SK-N-MC (cell line): ENCODE measurements at regions not wholly inside any gene's neighbourhood (a gene's known extent, or its start where the extent isn't known, plus 50 kb on each side); places are given as distances from the start of the nearest gene placed in this dataset.

ENCODE experiments used
- EZH2 ChIP-seq: fragments of 200-600 bp; sonication (generic); IDR thresholded peaks from one replicate; pipeline ENCODE4 v1.6.1; 2017; ENCODE audit warnings: antibody characterized with exemption
- FOXP2 ChIP-seq: optimal IDR thresholded peaks from 2 replicates; pipeline ENCODE3; 2011; ENCODE audit warnings: mild to moderate bottlenecking, moderate library complexity; ENCODE audit not compliant: insufficient read depth; ENCODE audit errors: extremely low read length, control extremely low read depth
- POLR2AphosphoS5 ChIP-seq: IDR thresholded peaks from 2 replicates; pipeline ENCODE4 v1.6.1; 2012; ENCODE audit warnings: mild to moderate bottlenecking, low read depth, low read length, borderline replicate concordance

- no peak for TF ChIP-seq POLR2AphosphoS5
- TF ChIP-seq FOXP2, result no peak
- TF ChIP-seq EZH2, result no peak
These were observed 280.2 kb downstream of the SHQ1 start for GRCh38 chr3:72568083-72568482.
